ENCODE measurements at regions not wholly inside any gene's neighbourhood (a gene's known extent, or its start where the extent isn't known, plus 50 kb on each side); places are given as distances from the start of the nearest gene placed in this dataset.

DNA sequence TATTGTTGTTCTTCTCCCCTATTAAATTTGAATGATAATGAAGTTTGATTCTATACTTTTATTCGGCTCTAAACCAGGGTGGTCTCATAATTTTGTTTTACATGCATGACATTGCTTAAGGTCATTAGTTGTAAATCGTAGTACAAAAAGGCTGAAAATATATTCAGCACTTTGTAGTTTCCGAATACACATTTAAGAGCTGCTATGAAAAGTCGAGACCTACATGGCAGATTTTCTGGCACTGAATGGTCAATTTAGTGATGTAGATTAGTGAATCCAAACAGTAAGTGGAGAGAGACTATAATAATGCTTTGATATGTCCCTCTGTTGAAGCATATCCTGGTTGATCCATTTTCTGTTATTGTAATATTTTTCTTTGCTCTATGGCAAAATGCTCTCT, 254.0 kb upstream of the SOX2 start:
- TF ChIP-seq ZNF274 (IDR thresholded peaks at IDR 0.05; ENCODE audit: low read depth, low read length) = no peak
- no peak for TF ChIP-seq YY1 (IDR thresholded peaks at IDR 0.05; ENCODE audit: insufficient read depth, insufficient read length)
- TF ChIP-seq SUZ12 (IDR thresholded peaks at IDR 0.05; ENCODE audit: extremely low read depth, insufficient read depth, insufficient read length) = no peak

Data from NT2/D1 (cell line).